ENCODE measurements at regions not wholly inside any gene's neighbourhood (a gene's known extent, or its start where the extent isn't known, plus 50 kb on each side); places are given as distances from the start of the nearest gene placed in this dataset.
A peak's percentile ranks its signal among the peaks of the same experiment; 100 is the strongest.
"Not testable (repeated sequence)": the region's sequence is repeated elsewhere in the genome, so short reads cannot be mapped to it uniquely, and the experiment has no call there.

DNA sequence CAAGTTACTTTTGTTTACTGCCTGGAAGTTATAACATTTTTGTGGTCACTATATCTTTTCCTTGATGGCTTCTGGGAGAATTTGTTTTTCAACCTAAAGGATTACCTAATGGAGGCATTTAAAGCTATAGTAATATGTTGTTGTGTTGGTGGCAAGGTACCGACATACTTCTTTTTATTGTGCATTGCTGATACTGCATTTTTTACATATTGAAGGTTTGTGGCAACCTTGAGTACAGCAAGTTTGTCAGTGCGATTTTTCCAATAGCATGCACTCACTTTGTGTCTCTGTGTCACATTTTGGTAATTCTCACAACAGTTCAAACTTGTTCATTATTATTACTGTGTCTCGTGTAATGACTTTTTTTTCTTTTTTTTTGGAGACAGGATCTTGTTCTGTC, 246.3 kb downstream of the LRRC70 start:
- Mint-ChIP-seq H3K27ac (no peak overlapping the region), H3K4me1 (ENCODE audit: low read depth) (no peaks in the 10 kb centered on the region), H3K27me3 (no peaks in the 10 kb centered on the region), H3K4me3 (no peak overlapping the region), H3K9me3 (no peaks in the 10 kb centered on the region), H3K36me3 (ENCODE audit: low read depth) (no peaks in the 10 kb centered on the region)
- DNase-seq = no peak

DNA sequence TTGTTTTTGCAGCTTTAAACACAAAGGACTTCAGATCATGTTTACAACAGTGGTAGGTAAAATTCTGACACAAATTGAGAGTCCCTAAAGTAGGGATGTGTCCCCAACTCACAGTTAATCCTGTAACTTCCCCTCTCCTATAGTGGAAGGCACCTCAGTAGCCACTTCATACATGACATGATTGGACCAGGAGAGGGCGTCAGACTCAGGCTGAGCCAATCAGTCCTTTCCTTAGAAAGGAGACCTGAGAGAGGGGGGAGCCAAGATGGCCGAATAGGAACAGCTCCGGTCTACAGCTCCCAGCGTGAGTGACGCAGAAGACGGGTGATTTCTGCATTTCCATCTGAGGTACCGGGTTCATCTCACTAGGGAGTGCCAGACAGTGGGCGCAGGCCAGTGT, 238.4 kb downstream of the LRRC70 start:
- not testable (repeated sequence) for H3K27me3 Mint-ChIP-seq; H3K4me1 Mint-ChIP-seq (ENCODE audit: low read depth); H3K9me3 Mint-ChIP-seq; DNase-seq; H3K27ac Mint-ChIP-seq; H3K4me3 Mint-ChIP-seq; H3K36me3 Mint-ChIP-seq (ENCODE audit: low read depth)

DNA sequence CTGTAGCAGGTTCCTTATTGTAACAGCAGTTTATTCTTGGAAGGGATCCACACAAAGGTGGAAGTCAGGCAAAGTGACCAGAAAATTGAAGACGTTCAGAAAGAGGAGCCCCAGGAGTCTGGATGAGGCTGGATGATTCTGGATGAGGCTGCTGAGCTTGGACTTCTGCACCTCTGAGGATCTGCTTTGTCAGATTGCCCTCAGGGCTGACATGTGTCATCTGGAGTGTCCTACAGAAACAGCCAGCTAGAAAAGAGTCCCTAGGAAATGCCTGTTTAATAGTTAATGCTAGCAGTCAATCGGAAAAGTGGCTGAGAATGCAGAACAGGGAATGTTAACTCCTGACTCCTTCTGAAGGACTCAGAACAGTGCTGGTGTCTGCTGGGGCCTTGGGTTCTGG, 236.4 kb downstream of the LRRC70 start:
- no peak overlapping the region for H3K27ac Mint-ChIP-seq
- no peaks in the 10 kb centered on the region for H3K36me3 Mint-ChIP-seq (ENCODE audit: low read depth)
- H3K4me1 Mint-ChIP-seq (ENCODE audit: low read depth) = no peaks in the 10 kb centered on the region
- no peaks in the 10 kb centered on the region for H3K9me3 Mint-ChIP-seq
- H3K27me3 Mint-ChIP-seq = peaks cover 17% of the 10 kb centered on the region
- no peak overlapping the region for H3K4me3 Mint-ChIP-seq
- no peak for DNase-seq

DNA sequence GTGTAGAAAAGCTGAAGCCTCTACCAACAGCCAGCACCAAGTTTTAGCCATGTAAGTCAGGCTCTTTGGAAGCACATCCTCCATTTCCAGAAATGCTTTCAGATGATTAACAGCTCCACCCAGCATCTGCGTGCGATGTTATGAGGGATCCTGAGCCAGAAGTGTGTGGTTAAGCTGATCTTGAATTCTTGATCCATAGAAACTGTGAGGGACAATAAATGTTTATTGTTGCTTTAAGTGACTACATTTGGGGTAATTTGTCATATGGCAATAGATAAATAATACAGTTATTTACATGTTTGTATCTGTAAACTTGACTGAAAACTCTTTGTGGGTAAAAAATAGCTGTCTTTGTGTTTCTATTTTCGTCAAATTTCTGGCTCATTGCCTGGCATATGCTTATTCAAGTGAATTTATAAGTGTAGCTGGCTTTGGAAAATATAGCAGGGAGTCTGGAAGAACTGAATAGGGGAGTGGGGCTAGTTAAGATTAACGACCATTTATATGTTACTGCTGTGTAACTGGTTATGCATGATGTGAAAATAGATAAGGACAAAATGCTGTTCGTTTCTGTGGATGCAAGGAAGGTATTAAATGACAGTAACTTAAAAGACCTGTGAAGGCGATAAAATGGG, 234.1 kb downstream of the LRRC70 start:
- Mint-ChIP-seq H3K4me1 (ENCODE audit: low read depth) (no peaks in the 10 kb centered on the region), H3K9me3 (no peaks in the 10 kb centered on the region), H3K27ac (no peak overlapping the region), H3K27me3 (peaks cover 32% of the 10 kb centered on the region), H3K4me3 (no peak overlapping the region), H3K36me3 (ENCODE audit: low read depth) (no peaks in the 10 kb centered on the region)
- no peak for DNase-seq

DNA sequence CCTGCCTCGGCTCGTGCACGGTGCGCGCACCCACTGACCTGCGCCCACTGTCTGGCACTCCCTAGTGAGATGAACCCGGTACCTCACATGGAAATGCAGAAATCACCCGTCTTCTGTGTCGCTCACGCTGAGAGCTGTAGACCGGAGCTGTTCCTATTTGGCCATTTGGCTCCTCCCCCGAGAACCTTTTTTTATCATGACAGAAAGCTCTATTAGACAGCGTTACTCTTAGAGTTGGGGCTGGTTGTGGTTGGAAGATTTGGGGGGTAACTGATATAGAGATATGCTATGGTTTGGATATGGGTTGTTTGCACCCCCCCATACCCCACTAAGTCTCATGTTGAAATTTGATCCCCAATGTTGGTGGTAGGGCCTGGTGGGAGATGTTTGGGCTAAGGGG, 226.2 kb downstream of the LRRC70 start:
- not testable (repeated sequence) for H3K9me3 Mint-ChIP-seq; H3K27ac Mint-ChIP-seq; H3K4me1 Mint-ChIP-seq (ENCODE audit: low read depth); DNase-seq; H3K36me3 Mint-ChIP-seq (ENCODE audit: low read depth); H3K4me3 Mint-ChIP-seq
- H3K27me3 Mint-ChIP-seq = peaks cover 17% of the 10 kb centered on the region

DNA sequence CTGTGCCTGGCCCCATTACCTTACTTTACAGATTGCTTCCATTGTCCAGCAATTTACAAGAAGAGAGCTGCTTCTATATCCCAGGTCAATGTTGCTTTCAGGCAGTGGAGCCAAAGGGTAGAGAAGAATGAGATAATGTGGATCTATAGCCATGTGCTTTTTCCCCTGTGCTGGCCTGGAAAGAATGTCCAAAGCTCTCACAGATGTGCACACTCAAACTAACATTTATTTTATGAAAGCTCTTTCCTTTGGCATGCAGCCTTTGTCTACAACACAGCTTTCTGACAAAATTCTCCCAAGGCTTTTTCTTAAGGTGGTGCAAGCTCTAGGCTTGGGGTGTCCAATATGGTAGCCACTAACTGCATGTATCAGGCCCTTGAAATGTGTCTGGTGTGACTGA, 217.3 kb downstream of the LRRC70 start:
- Mint-ChIP-seq H3K36me3 (ENCODE audit: low read depth) (no peaks in the 10 kb centered on the region), H3K27me3 (peaks cover 6% of the 10 kb centered on the region), H3K9me3 (peaks cover 14% of the 10 kb centered on the region), H3K4me1 (ENCODE audit: low read depth) (no peaks in the 10 kb centered on the region), H3K4me3 (no peak overlapping the region), H3K27ac (no peak overlapping the region)
- DNase-seq = no peak

DNA sequence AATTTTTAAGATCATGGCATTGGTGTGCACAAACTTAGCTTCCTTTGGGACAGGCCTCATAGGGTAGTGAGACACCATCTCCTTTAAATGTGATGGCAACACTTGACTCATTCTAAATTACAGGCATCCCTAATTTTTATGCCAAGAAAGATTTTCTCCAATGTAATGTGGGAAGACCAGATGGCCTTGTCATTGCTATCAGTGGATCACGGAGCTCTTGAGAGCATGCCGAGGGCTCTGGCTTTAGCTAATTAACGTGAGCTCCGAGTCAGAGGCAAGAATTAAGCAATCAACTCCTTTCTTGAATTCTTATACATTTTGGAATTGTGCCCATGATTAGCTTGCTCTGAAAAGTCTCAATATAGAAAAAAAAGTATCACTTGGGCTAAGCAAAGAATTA, 215.8 kb downstream of the LRRC70 start:
- no peak overlapping the region for H3K4me3 Mint-ChIP-seq
- peaks cover 11% of the 10 kb centered on the region for H3K27me3 Mint-ChIP-seq
- H3K27ac Mint-ChIP-seq = no peak overlapping the region
- no peaks in the 10 kb centered on the region for H3K36me3 Mint-ChIP-seq (ENCODE audit: low read depth)
- H3K9me3 Mint-ChIP-seq = peaks cover 14% of the 10 kb centered on the region
- DNase-seq = no peak
- no peaks in the 10 kb centered on the region for H3K4me1 Mint-ChIP-seq (ENCODE audit: low read depth)

DNA sequence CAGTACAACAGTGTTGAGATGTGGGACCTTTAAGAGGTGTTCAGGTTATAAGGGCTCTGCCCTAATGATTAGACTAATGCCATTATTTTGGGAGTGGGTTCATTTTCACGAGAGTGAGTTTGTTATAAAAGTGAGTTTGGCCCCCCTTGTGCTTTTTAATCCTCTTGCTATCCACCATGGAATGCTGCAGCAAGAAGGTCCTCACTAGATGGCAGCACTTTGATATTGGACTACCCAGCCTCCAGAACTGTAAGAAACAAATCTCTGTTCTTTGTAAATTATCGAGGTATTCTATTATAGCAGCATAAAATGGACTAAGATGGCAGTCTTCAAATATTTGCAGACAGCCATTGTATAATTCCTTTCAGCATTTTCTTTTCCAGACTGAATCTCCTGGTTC, 212.4 kb downstream of the LRRC70 start:
- Mint-ChIP-seq H3K27ac (no peak overlapping the region), H3K9me3 (no peaks in the 10 kb centered on the region), H3K36me3 (ENCODE audit: low read depth) (no peaks in the 10 kb centered on the region), H3K4me3 (no peak overlapping the region), H3K4me1 (ENCODE audit: low read depth) (no peaks in the 10 kb centered on the region), H3K27me3 (peaks cover 11% of the 10 kb centered on the region)
- no peak for DNase-seq

DNA sequence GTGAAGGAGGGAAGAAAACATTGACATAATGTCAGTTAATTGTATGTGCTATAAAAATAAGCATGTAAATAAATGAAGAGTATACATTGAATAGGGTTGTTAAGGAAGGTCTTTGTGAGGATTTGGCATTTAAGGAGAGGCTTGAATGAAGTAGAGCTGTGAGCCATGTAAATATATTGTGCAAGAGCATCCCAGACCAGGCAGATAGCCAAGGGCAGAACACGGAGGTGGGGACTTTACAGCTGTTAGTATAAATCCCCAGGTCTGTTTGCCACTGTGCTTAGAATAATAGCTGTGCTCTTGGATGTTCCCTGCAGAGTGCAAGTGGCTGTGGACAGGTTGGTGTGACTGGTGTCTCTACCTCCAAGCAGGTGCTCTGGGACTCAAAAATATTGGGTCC, 211.7 kb downstream of the LRRC70 start:
- no peak overlapping the region for H3K4me3 Mint-ChIP-seq
- H3K36me3 Mint-ChIP-seq (ENCODE audit: low read depth) = no peaks in the 10 kb centered on the region
- H3K9me3 Mint-ChIP-seq = no peaks in the 10 kb centered on the region
- no peak for DNase-seq
- peaks cover 11% of the 10 kb centered on the region for H3K27me3 Mint-ChIP-seq
- H3K27ac Mint-ChIP-seq = no peak overlapping the region
- no peaks in the 10 kb centered on the region for H3K4me1 Mint-ChIP-seq (ENCODE audit: low read depth)

DNA sequence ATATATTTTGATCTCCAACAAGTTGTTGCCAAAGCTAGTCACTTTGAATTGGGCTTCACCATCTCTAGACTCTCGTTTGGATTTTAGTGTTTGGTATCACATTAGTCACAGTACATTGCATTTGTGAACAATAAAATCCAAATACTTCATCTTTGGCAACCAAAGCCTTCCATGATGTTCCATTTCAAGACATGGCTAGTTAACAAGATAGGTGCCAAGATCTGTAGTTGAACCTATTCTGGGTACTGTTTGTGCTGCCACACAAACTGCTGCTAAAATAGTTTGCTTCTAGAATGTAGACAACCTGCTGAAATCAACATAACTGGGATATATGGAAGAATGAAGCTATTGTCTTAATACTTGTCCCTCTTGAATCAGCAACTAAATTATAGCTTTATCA, 207.5 kb downstream of the LRRC70 start:
- no peak overlapping the region for H3K4me3 Mint-ChIP-seq
- H3K9me3 Mint-ChIP-seq = no peaks in the 10 kb centered on the region
- DNase-seq = no peak
- H3K4me1 Mint-ChIP-seq (ENCODE audit: low read depth) = peaks cover 6% of the 10 kb centered on the region
- H3K27me3 Mint-ChIP-seq = peaks cover 9% of the 10 kb centered on the region
- no peak overlapping the region for H3K27ac Mint-ChIP-seq
- no peaks in the 10 kb centered on the region for H3K36me3 Mint-ChIP-seq (ENCODE audit: low read depth)

DNA sequence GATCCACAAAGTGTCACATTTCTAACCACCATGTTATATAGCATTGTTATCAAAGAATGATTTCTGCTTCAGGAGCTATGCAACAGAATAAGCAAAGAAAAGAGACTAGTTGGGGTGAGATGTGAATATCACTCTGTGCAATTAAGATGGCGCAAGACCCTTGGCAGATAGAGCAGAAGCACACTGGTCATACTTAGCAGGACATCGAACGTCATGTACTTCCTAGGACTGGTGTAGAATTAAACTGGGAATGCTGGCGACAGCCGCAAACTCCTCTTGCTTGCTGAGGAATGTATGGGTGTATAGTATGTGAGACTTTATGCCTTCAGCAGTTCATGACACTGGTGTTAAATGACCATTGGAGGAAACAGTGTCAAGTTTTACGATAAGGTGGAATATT, 207.0 kb downstream of the LRRC70 start:
- no peak overlapping the region for H3K27ac Mint-ChIP-seq
- peaks cover 7% of the 10 kb centered on the region for H3K27me3 Mint-ChIP-seq
- H3K36me3 Mint-ChIP-seq (ENCODE audit: low read depth) = no peaks in the 10 kb centered on the region
- H3K4me3 Mint-ChIP-seq = no peak overlapping the region
- no peak for DNase-seq
- no peaks in the 10 kb centered on the region for H3K9me3 Mint-ChIP-seq
- peaks cover 6% of the 10 kb centered on the region for H3K4me1 Mint-ChIP-seq (ENCODE audit: low read depth)

DNA sequence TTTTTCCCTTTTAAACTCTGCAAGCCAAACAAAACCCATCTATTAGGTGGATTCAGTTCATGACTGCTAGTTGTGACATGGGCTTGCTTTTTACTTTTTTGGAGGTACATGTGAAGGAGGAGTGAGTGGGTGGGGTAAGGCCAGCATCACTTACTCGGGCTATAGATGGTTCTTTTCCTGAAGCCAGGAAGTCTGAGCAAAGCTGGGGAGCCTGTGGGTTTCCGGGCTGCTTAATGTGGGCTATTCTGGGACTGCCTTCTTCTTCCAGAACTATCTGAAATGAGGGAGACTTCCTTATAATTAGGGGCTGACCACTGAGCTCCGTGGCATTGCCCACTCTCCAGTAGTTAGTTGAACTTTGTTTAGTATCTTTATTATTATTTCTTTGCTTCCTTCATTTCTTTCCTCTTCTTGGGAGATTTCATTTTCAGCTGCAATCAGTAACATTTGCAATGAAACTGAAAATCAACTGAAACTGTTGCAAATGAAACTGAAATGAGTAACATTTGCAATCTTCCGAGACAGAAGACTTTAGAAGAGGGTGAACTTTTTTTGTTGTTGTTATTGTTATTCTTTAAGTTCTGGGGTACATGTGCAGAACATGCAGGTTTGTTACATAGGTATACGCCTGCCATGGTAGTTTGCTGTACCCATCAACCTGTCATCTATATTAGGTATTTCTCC, 204.9 kb downstream of the LRRC70 start:
- peaks cover 3% of the 10 kb centered on the region for H3K27me3 Mint-ChIP-seq
- H3K9me3 Mint-ChIP-seq = no peaks in the 10 kb centered on the region
- H3K27ac Mint-ChIP-seq = no peak overlapping the region
- peaks cover 6% of the 10 kb centered on the region for H3K4me1 Mint-ChIP-seq (ENCODE audit: low read depth)
- H3K4me3 Mint-ChIP-seq = no peak overlapping the region
- DNase-seq = no peak
- H3K36me3 Mint-ChIP-seq (ENCODE audit: low read depth) = no peaks in the 10 kb centered on the region

DNA sequence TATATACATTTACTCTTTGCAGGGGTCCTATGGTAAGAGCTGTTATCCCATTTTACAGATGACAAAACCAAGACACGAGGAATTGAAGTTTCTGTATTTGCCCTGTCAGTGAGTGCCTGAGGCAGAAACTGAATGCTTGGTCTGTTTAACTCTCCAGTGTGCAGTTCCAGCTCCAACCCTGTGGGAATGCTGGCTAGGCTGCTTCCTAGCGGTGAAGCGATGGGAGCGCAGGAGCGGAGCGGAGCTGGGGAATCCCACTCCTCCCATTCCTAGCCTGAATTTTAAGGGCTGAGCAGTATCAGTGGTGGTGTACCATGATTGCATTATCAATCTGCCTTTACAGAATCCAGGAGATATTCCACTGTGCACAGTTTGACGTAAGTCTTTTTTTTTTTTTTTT, 202.3 kb downstream of the LRRC70 start:
- no peak for DNase-seq
- no peaks in the 10 kb centered on the region for H3K36me3 Mint-ChIP-seq (ENCODE audit: low read depth)
- no peak overlapping the region for H3K27ac Mint-ChIP-seq
- H3K27me3 Mint-ChIP-seq = peaks cover 3% of the 10 kb centered on the region
- peaks cover 6% of the 10 kb centered on the region for H3K4me1 Mint-ChIP-seq (ENCODE audit: low read depth)
- H3K9me3 Mint-ChIP-seq = no peaks in the 10 kb centered on the region
- H3K4me3 Mint-ChIP-seq = no peak overlapping the region

DNA sequence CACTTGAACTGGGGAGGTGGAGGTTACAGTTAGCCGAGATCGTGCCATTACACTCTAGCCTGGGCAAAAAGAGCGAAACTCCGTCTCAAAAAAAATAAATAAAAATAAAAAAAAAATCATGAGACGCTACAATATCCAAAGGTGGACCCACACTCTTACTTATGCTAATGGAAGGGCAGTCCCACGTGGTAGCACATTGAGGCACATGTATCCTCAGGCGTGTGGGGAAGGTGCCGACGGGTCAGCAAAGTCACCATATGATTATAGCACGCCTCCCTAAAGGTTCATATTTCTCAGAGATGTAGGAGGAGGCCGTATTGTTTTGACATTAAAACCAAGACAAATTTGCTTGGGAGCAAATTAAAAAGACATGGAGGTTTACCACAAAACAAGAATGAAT, 201.6 kb downstream of the LRRC70 start:
- Mint-ChIP-seq H3K4me3 (no peak overlapping the region), H3K9me3 (no peaks in the 10 kb centered on the region), H3K27ac (no peak overlapping the region), H3K27me3 (peaks cover 3% of the 10 kb centered on the region), H3K4me1 (ENCODE audit: low read depth) (peaks cover 6% of the 10 kb centered on the region), H3K36me3 (ENCODE audit: low read depth) (no peaks in the 10 kb centered on the region)
- DNase-seq = no peak

DNA sequence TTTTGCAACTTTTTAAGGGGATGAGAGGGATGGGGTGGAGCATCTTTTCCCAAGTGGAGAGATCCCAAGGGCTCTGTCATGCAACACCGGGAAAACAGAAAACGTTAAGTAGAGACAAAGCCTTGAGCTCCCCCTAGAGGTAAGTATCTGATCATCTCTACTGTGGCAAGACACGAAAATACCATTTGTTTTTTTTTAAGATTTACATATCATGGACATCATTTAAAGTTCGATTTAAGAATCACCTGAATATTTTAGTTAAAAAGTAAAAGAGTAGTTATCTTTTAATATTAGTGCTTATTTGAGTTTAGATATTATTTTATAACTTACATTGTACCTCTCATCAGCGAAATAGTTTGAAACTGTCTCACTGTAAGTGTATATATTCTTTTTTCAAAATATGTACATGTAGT, 200.4 kb downstream of the LRRC70 start:
- Mint-ChIP-seq H3K27me3 (peaks cover under 1% of the 10 kb centered on the region), H3K27ac (no peak overlapping the region), H3K36me3 (ENCODE audit: low read depth) (no peaks in the 10 kb centered on the region), H3K4me3 (no peak overlapping the region), H3K9me3 (no peaks in the 10 kb centered on the region), H3K4me1 (ENCODE audit: low read depth) (peaks cover 6% of the 10 kb centered on the region)
- DNase-seq = peak; percentile 31
